MV-4-11 (cell line): ENCODE measurements at regions not wholly inside any gene's neighbourhood (a gene's known extent, or its start where the extent isn't known, plus 50 kb on each side); places are given as distances from the start of the nearest gene placed in this dataset.

Source experiments
- DNase-seq: peaks from one replicate; lab custom pipeline; 2025; lab: John Stamatoyannopoulos, UW

- no peak for DNase-seq
Measured at GRCh38 chr9:28007097-28007817, 434.0 kb upstream of the C9orf72 start.

GRCh38 chr9:28014212-28014611, 440.9 kb upstream of the C9orf72 start:
- no peak for DNase-seq

- no peak for DNase-seq
Measured at GRCh38 chr9:28024676-28025075, 451.4 kb upstream of the C9orf72 start.

- no peak for DNase-seq
Measured at GRCh38 chr9:28025186-28025585, 451.9 kb upstream of the C9orf72 start.

- no peak for DNase-seq
Measured at GRCh38 chr9:28031521-28032267, 458.4 kb upstream of the C9orf72 start.

GRCh38 chr9:28032268-28032590, 458.9 kb upstream of the C9orf72 start:
- DNase-seq: no peak

GRCh38 chr9:28034242-28034641, 461.0 kb upstream of the C9orf72 start:
- DNase-seq: no peak

GRCh38 chr9:28037968-28038367, 464.7 kb upstream of the C9orf72 start:
- no peak for DNase-seq

GRCh38 chr9:28045051-28045450, 471.8 kb upstream of the C9orf72 start:
- DNase-seq: no peak

- DNase-seq: peak; percentile 28
Measured at GRCh38 chr9:28050046-28050445, 476.8 kb upstream of the C9orf72 start.

- no peak for DNase-seq
Measured at GRCh38 chr9:28050941-28051340, 477.7 kb upstream of the C9orf72 start.

- no peak for DNase-seq
Measured at GRCh38 chr9:28051559-28052503, 478.6 kb upstream of the C9orf72 start.

GRCh38 chr9:28053096-28053777, 480.0 kb upstream of the C9orf72 start:
- no peak for DNase-seq

GRCh38 chr9:28056006-28056405, 482.7 kb upstream of the C9orf72 start:
- no peak for DNase-seq

- DNase-seq: no peak
Measured at GRCh38 chr9:28056466-28056865, 483.2 kb upstream of the C9orf72 start.

- DNase-seq: no peak
Measured at GRCh38 chr9:28059192-28059591, 485.9 kb upstream of the C9orf72 start.

- DNase-seq: no peak
Measured at GRCh38 chr9:28064241-28064815, 491.0 kb upstream of the C9orf72 start.

- DNase-seq: peak; percentile 53
Measured at GRCh38 chr9:28073270-28073669, 500.0 kb upstream of the C9orf72 start.

- no peak for DNase-seq
Measured at GRCh38 chr9:28079677-28080076, 506.4 kb upstream of the C9orf72 start.

GRCh38 chr9:28082671-28083070, 509.4 kb upstream of the C9orf72 start:
- DNase-seq: no peak

- DNase-seq: no peak
Measured at GRCh38 chr9:28086881-28087280, 513.6 kb upstream of the C9orf72 start.
